H9 (cell line): ENCODE measurements at regions not wholly inside any gene's neighbourhood (a gene's known extent, or its start where the extent isn't known, plus 50 kb on each side); places are given as distances from the start of the nearest gene placed in this dataset.

Source experiments
- DNase-seq: peaks from one replicate; pipeline ENCODE4 v3.0.0-alpha.2; 2017
- H2AFZ ChIP-seq: one replicate; pipeline ENCODE4 v1.6.1; 2013; ENCODE audit warnings: mild to moderate bottlenecking, low read length, control low read depth, moderate library complexity
- H2AK5ac ChIP-seq: 2 replicates; pipeline ENCODE4 v1.6.1; 2013; ENCODE audit warnings: low read length, control low read depth, mixed read lengths; ENCODE audit not compliant: insufficient read length
- H2BK120ac ChIP-seq: one replicate; pipeline ENCODE4 v1.6.1; 2013; ENCODE audit warnings: low read depth, mild to moderate bottlenecking, low read length, control low read depth, inconsistent platforms; ENCODE audit not compliant: poor library complexity, severe bottlenecking
- H2BK12ac ChIP-seq: 2 replicates; pipeline ENCODE4 v1.6.1; 2013; ENCODE audit warnings: low read length, control low read depth, mixed read lengths, low read depth; ENCODE audit not compliant: insufficient read length
- H2BK15ac ChIP-seq: 2 replicates; pipeline ENCODE4 v1.6.1; 2013; ENCODE audit warnings: low read depth, low read length, control low read depth
- H2BK20ac ChIP-seq: one replicate; pipeline ENCODE4 v1.6.1; 2013; ENCODE audit warnings: low read depth, mild to moderate bottlenecking, low read length, control low read depth, inconsistent platforms; ENCODE audit not compliant: poor library complexity, severe bottlenecking
- H2BK5ac ChIP-seq: 2 replicates; pipeline ENCODE4 v1.6.1; 2013; ENCODE audit warnings: low read length, control low read depth, mixed read lengths; ENCODE audit not compliant: insufficient read length
- H3K14ac ChIP-seq: 2 replicates; pipeline ENCODE4 v1.6.1; 2013; ENCODE audit warnings: low read length, control low read depth; ENCODE audit not compliant: insufficient read depth
- H3K18ac ChIP-seq: 2 replicates; pipeline ENCODE4 v1.6.1; 2013; ENCODE audit warnings: low read depth, mild to moderate bottlenecking, mixed read lengths, low read length, control low read depth; ENCODE audit not compliant: insufficient read length
- H3K23ac ChIP-seq: 2 replicates; pipeline ENCODE4 v1.6.1; 2013; ENCODE audit warnings: low read length, control low read depth, mixed read lengths, low read depth; ENCODE audit not compliant: insufficient read length
- H3K23me2 ChIP-seq: 2 replicates; pipeline ENCODE4 v1.6.1; 2013; ENCODE audit warnings: low read depth, mild to moderate bottlenecking, mixed read lengths, low read length, control low read depth; ENCODE audit not compliant: insufficient read length, poor library complexity, severe bottlenecking
- H3K27ac ChIP-seq: 2 replicates; pipeline ENCODE4 v1.5.1; 2013; ENCODE audit warnings: low read length, control low read depth, mixed read lengths, low read depth; ENCODE audit not compliant: insufficient read length
- H3K27me3 ChIP-seq: 2 replicates; pipeline ENCODE4 v1.6.1; 2013; ENCODE audit warnings: low read length, control low read depth, inconsistent platforms; ENCODE audit not compliant: insufficient read depth
- H3K4ac ChIP-seq: 2 replicates; pipeline ENCODE4 v1.6.1; 2013; ENCODE audit warnings: low read depth, mild to moderate bottlenecking, control low read depth, inconsistent platforms, low read length, moderate library complexity
- H3K4me1 ChIP-seq: 2 replicates; pipeline ENCODE4 v1.6.1; 2013; ENCODE audit warnings: low read length, control low read depth, inconsistent platforms; ENCODE audit not compliant: insufficient read depth
- H3K4me2 ChIP-seq: 2 replicates; pipeline ENCODE4 v1.6.1; 2013; ENCODE audit warnings: low read length, control low read depth, mixed read lengths; ENCODE audit not compliant: insufficient read length, insufficient read depth
- H3K56ac ChIP-seq: 2 replicates; pipeline ENCODE4 v1.6.1; 2013; ENCODE audit warnings: low read depth, mild to moderate bottlenecking, mixed read lengths, low read length, control low read depth; ENCODE audit not compliant: insufficient read length
- H3K79me1 ChIP-seq: 2 replicates; pipeline ENCODE4 v1.6.1; 2013; ENCODE audit warnings: low read depth, mild to moderate bottlenecking, moderate library complexity, low read length, control low read depth, inconsistent platforms; ENCODE audit not compliant: insufficient read depth, poor library complexity, severe bottlenecking
- H3K79me2 ChIP-seq: 2 replicates; pipeline ENCODE4 v1.6.1; 2013; ENCODE audit warnings: low read length, control low read depth, inconsistent platforms; ENCODE audit not compliant: insufficient read depth
- H3K9ac ChIP-seq: 2 replicates; pipeline ENCODE4 v1.6.1; 2013; ENCODE audit warnings: low read length, control low read depth, mixed read lengths; ENCODE audit not compliant: insufficient read length; ENCODE audit errors: extremely low read depth
- H3K9me3 ChIP-seq: one replicate; pipeline ENCODE4 v1.6.1; 2013; ENCODE audit warnings: low read depth, low read length, inconsistent platforms; ENCODE audit not compliant: control insufficient read depth
- H3T11ph ChIP-seq: one replicate; pipeline ENCODE4 v1.6.1; 2013; ENCODE audit warnings: mild to moderate bottlenecking, low read length, control low read depth, inconsistent platforms
- H4K20me1 ChIP-seq: one replicate; pipeline ENCODE4 v1.6.1; 2013; ENCODE audit not compliant: control insufficient read depth, insufficient read length, insufficient read depth
- H4K5ac ChIP-seq: 2 replicates; pipeline ENCODE4 v1.6.1; 2013; ENCODE audit warnings: low read depth, mild to moderate bottlenecking, mixed read lengths, low read length, control low read depth; ENCODE audit not compliant: insufficient read length
- H4K8ac ChIP-seq: replicated peaks from 2 replicates; pipeline ENCODE4 v1.6.1; 2013; ENCODE audit warnings: low read length, control low read depth, mixed read lengths, low read depth; ENCODE audit not compliant: insufficient read length
- H4K91ac ChIP-seq: 2 replicates; pipeline ENCODE4 v1.6.1; 2013; ENCODE audit warnings: low read depth, mild to moderate bottlenecking, moderate library complexity, mixed read lengths, low read length, control low read depth; ENCODE audit not compliant: insufficient read length
- H3K27ac Mint-ChIP-seq, 3 experiments: 2 replicates in 2 of 3; 3 replicates in 1 of 3; pipeline ENCODE4 v1.8.0; 2020 to 2021; ENCODE audit warnings: mixed read lengths in 3 of 3, mild to moderate bottlenecking in 1 of 3, moderate library complexity in 1 of 3
- H3K27me3 Mint-ChIP-seq: 2 replicates; pipeline ENCODE4 v1.8.0; 2021; ENCODE audit warnings: low read depth, mild to moderate bottlenecking, moderate library complexity, mixed read lengths
- H3K36me3 Mint-ChIP-seq, 3 experiments: 2 replicates in 2 of 3; 3 replicates in 1 of 3; pipeline ENCODE4 v1.8.0; 2020 to 2021; ENCODE audit warnings: low read depth in 3 of 3, mixed read lengths in 3 of 3; ENCODE audit not compliant: insufficient read depth in 1 of 3
- H3K4me1 Mint-ChIP-seq, 2 experiments: 2 replicates each; pipeline ENCODE4 v1.8.0; 2020; ENCODE audit warnings: mixed read lengths in 2 of 2
- H3K4me3 Mint-ChIP-seq, 2 experiments: 2 replicates in 1 of 2; 3 replicates in 1 of 2; pipeline ENCODE4 v1.8.0; 2020 to 2021; ENCODE audit warnings: mild to moderate bottlenecking in 2 of 2, mixed read lengths in 2 of 2, moderate library complexity in 1 of 2
- H3K9me3 Mint-ChIP-seq, 2 experiments: 2 replicates in 1 of 2; 3 replicates in 1 of 2; pipeline ENCODE4 v1.8.0; 2020; ENCODE audit warnings: mild to moderate bottlenecking in 2 of 2, mixed read lengths in 2 of 2, moderate library complexity in 1 of 2
- CTCF ChIP-seq: fragments of 200-600 bp; sonication (generic); conservative IDR thresholded peaks from 3 replicates; pipeline ENCODE4 v1.8.0; 2021; ENCODE audit warnings: antibody characterized with exemption, mild to moderate bottlenecking
- WGBS: extraction: QIAGEN DNeasy Blood & Tissue Kit; methylation state at CpG from one replicate; pipeline ENCODE4 v1.1.7; 2013; ENCODE audit warnings: missing lambda C conversion rate, low lambda C conversion rate, mixed read lengths; ENCODE audit not compliant: insufficient read length; ENCODE audit errors: extremely low coverage; 5-methylcytosine and 5-hydroxymethylcytosine counted together

- WGBS = no CpG with 5 or more reads among the region's 4 CpGs
- no peak overlapping the region for H3K4me3 Mint-ChIP-seq
These were observed 61.9 kb upstream of the SMNDC1 start for GRCh38 chr10:110366635-110367034.

More at GRCh38 chr10:110366635-110367034, 61.9 kb upstream of the SMNDC1 start:
- Mint-ChIP-seq H3K36me3 (no peaks in the 10 kb centered on the region), H3K27ac (no peak overlapping the region), H3K4me1 (peaks cover 15 to 18% of the 10 kb centered on the region in 2 experiments), H3K27me3 (peaks cover 2% of the 10 kb centered on the region), H3K9me3 (no peaks in the 10 kb centered on the region)
- no peak overlapping the region for H3K56ac ChIP-seq
- no peaks in the 10 kb centered on the region for H3K4me1 ChIP-seq
- no peak overlapping the region for H3T11ph ChIP-seq
- no peak overlapping the region for H3K9ac ChIP-seq
- H4K91ac ChIP-seq = no peak overlapping the region
- H2BK120ac ChIP-seq = no peak overlapping the region
- H4K8ac ChIP-seq = no peak overlapping the region
- H3K14ac ChIP-seq = no peak overlapping the region
- H3K79me1 ChIP-seq = no peaks in the 10 kb centered on the region
- H2BK12ac ChIP-seq = no peak overlapping the region
- H3K79me2 ChIP-seq = no peaks in the 10 kb centered on the region
- H3K4ac ChIP-seq = no peak overlapping the region
- no peaks in the 10 kb centered on the region for H4K20me1 ChIP-seq
- H3K4me2 ChIP-seq = no peak overlapping the region
- no peak for DNase-seq
- TF ChIP-seq CTCF = no peak
- no peak overlapping the region for H2BK15ac ChIP-seq
- H4K5ac ChIP-seq = no peak overlapping the region
- no peaks in the 10 kb centered on the region for H3K9me3 ChIP-seq
- H2AFZ ChIP-seq = no peak overlapping the region
- H3K27ac ChIP-seq = no peak overlapping the region
- H3K27me3 ChIP-seq = no peaks in the 10 kb centered on the region
- H3K23me2 ChIP-seq = no peaks in the 10 kb centered on the region
- H2BK5ac ChIP-seq = no peak overlapping the region
- no peak overlapping the region for H3K23ac ChIP-seq
- no peak overlapping the region for H3K18ac ChIP-seq
- no peak overlapping the region for H2AK5ac ChIP-seq
- no peak overlapping the region for H2BK20ac ChIP-seq
